IPS-18a (cell line): ENCODE measurements at regions not wholly inside any gene's neighbourhood (a gene's known extent, or its start where the extent isn't known, plus 50 kb on each side); places are given as distances from the start of the nearest gene placed in this dataset.

ENCODE experiments used
- H3K27ac ChIP-seq: one replicate; pipeline ENCODE4 v1.5.1; 2013; ENCODE audit warnings: low read length
- H3K27me3 ChIP-seq: one replicate; pipeline ENCODE4 v1.6.1; 2013; ENCODE audit warnings: mild to moderate bottlenecking, low read length; ENCODE audit not compliant: control insufficient read depth, insufficient read depth
- H3K36me3 ChIP-seq: one replicate; pipeline ENCODE4 v1.6.1; 2013; ENCODE audit warnings: low read depth, low read length; ENCODE audit not compliant: control insufficient read depth
- H3K4me1 ChIP-seq: one replicate; pipeline ENCODE4 v1.6.1; 2013; ENCODE audit warnings: low read depth, low read length; ENCODE audit not compliant: control insufficient read depth
- H3K4me3 ChIP-seq: one replicate; pipeline ENCODE4 v1.5.1; 2013; ENCODE audit warnings: low read length
- H3K9ac ChIP-seq: one replicate; pipeline ENCODE4 v1.6.1; 2013; ENCODE audit warnings: mild to moderate bottlenecking, low read length, moderate library complexity
- H3K9me3 ChIP-seq: one replicate; pipeline ENCODE4 v1.6.1; 2013; ENCODE audit warnings: low read depth, low read length; ENCODE audit not compliant: control insufficient read depth

DNA sequence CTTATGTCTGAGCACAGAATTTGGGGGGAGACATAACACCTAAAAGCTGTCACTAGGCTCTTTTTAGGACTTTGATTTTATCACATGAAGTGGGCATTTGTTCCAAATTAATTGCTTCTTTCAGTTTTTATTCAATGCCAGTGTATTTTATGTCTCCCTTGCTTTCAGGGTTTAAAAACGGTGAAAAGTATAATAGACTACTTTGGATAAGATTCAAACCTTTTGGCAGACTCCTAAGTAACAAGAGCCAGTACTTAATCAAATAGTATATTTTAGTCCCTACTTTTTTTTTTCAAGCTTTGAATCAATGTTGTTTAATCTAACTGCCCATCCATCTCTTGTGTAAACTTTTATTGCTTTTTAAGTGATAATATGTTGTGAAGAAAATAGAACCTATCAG lies 847.2 kb upstream of the DPPA4 start:
- Histone ChIP-seq H3K4me1 (no peaks in the 10 kb centered on the region), H3K27ac (no peak overlapping the region), H3K36me3 (no peaks in the 10 kb centered on the region), H3K9me3 (no peaks in the 10 kb centered on the region), H3K4me3 (no peak overlapping the region), H3K9ac (no peak overlapping the region), H3K27me3 (no peaks in the 10 kb centered on the region)

GRCh38 chr3:110193074-110193473 lies 855.7 kb upstream of the DPPA4 start:
- no peaks in the 10 kb centered on the region for H3K27me3 ChIP-seq
- no peak overlapping the region for H3K9ac ChIP-seq
- H3K4me3 ChIP-seq, result no peak overlapping the region
- H3K9me3 ChIP-seq, result no peaks in the 10 kb centered on the region
- H3K4me1 ChIP-seq, result no peaks in the 10 kb centered on the region
- H3K27ac ChIP-seq, result no peak overlapping the region
- H3K36me3 ChIP-seq, result no peaks in the 10 kb centered on the region

DNA sequence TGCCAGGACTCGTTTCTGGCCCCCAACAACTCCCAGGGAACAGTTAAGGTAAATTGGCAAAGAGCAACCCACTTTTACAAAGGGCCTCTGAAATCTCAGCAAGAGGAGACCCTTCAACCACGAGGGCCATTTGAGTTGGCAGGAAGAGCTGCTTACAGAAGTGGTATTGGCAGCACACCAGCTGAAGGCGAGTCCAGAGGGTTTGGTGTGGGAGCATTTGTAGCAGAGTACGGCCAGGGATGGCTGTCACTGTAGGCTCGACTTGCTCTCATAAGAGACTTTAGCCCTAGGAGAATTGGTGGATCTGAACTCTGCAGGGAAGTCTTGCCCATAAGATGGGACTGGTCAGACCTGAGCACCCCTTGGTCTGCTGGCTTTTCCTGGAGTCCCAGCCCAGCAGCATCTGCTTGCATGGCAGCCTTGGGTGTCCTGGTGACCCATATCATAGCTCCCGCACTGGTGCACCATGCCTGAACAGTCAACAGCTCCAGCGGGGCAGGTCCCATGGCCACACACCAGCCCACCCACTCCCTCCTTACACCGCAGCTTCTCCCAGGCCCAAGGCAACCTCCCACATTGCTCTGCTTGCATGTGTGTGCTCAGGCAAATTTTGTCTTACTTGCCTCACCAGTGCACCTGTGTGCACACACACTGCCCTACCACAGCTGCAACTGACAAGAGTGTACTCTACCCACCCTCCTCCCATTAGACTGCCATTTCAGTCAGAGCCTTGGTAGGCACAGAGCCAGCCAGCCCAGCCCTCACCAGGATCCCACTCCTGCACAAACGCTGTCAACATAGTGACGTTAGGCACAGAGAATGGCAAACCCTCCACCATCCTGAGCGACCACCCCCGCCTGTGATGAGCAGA lies 861.6 kb upstream of the DPPA4 start:
- Histone ChIP-seq H3K9me3 (no peaks in the 10 kb centered on the region), H3K27ac (no peak overlapping the region), H3K36me3 (no peaks in the 10 kb centered on the region), H3K4me3 (no peak overlapping the region), H3K4me1 (no peaks in the 10 kb centered on the region), H3K9ac (no peak overlapping the region), H3K27me3 (no peaks in the 10 kb centered on the region)

DNA sequence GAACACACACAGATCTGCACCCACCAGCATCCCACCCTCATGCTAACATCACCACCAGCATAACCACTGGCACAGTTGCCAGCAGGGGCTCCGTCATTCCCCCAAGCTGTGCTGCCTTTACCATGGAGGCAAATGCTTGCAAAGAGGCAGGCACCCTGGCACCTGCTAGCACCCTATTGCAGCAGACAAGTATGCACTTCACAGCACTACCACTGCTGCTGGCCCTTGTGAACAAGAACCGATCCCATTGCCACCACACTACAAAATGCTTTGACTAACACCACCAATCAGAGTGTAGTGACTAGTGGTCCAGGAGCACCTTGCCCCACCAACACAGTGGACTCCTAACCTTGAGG lies 862.2 kb upstream of the DPPA4 start:
- H3K4me3 ChIP-seq, result no peak overlapping the region
- no peaks in the 10 kb centered on the region for H3K9me3 ChIP-seq
- H3K27ac ChIP-seq, result no peak overlapping the region
- H3K4me1 ChIP-seq, result no peaks in the 10 kb centered on the region
- H3K9ac ChIP-seq, result no peak overlapping the region
- H3K36me3 ChIP-seq, result no peaks in the 10 kb centered on the region
- H3K27me3 ChIP-seq, result no peaks in the 10 kb centered on the region

- Histone ChIP-seq H3K4me3 (no peak overlapping the region), H3K4me1 (no peaks in the 10 kb centered on the region), H3K27ac (no peak overlapping the region), H3K36me3 (no peaks in the 10 kb centered on the region), H3K9me3 (no peaks in the 10 kb centered on the region), H3K9ac (no peak overlapping the region), H3K27me3 (no peaks in the 10 kb centered on the region)
These were observed 861.4 kb upstream of the NECTIN3 start for GRCh38 chr3:110210086-110210660.

DNA sequence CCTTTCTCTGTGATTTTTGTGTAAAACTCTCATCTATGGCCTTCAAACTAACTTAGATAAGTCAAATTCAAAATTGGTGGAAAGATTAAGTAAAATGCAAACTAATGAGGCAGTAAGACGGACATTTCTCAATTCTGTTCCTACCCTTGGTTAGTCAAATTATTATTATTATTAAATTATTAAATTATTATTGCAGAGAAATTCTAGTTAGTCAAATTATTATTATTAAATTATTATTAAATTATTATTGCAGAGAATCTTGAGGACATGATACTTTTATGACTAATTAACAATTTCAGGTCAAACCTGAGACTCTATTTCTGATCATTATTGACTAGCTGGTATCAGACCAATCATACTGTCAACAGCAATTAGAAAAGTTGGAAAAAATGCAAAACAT lies 845.0 kb upstream of the NECTIN3 start:
- Histone ChIP-seq H3K4me1 (no peaks in the 10 kb centered on the region), H3K27me3 (no peaks in the 10 kb centered on the region), H3K4me3 (no peak overlapping the region), H3K27ac (no peak overlapping the region), H3K9me3 (no peaks in the 10 kb centered on the region), H3K9ac (no peak overlapping the region), H3K36me3 (no peaks in the 10 kb centered on the region)

DNA sequence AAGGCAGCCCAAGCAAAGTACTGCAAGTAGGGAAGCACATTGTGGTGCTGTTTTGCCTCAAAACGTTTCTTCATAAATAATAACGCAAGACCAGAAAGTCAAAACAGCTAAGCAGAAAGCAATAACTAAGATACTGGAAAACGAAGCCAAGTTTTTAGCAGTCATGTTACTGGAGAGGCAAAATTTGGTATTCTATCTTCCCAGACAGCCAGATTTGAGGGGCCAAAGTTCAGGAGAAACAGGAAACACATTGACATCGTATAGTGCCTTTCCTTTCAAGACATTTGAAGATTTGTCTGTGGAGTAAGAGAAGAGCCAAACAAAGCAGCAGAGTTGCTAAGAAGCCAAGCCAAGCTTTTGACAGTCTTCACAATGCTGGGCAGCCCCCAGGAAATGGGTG lies 843.6 kb upstream of the NECTIN3 start:
- Histone ChIP-seq H3K27me3 (no peaks in the 10 kb centered on the region), H3K4me3 (no peak overlapping the region), H3K27ac (no peak overlapping the region), H3K9ac (no peak overlapping the region), H3K4me1 (no peaks in the 10 kb centered on the region), H3K36me3 (no peaks in the 10 kb centered on the region), H3K9me3 (no peaks in the 10 kb centered on the region)

DNA sequence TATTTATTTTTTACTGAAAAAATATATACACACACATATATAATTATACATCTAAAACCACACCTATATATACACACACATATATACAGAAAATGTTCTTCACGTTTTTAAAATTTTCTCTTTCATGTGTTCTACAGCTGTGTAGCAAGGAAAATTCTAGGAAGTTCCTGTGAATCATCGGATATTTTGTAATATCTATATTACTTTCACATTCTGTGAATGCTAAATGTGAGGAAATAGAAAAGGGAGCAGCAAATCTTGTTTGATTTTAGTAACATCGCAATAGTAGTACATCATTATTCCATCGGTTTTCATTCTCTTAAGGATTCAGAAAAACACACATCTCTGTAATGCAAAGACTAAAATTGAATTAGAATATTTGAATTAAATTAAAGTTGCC lies 836.8 kb upstream of the NECTIN3 start:
- Histone ChIP-seq H3K9me3 (no peaks in the 10 kb centered on the region), H3K27me3 (no peaks in the 10 kb centered on the region)

DNA sequence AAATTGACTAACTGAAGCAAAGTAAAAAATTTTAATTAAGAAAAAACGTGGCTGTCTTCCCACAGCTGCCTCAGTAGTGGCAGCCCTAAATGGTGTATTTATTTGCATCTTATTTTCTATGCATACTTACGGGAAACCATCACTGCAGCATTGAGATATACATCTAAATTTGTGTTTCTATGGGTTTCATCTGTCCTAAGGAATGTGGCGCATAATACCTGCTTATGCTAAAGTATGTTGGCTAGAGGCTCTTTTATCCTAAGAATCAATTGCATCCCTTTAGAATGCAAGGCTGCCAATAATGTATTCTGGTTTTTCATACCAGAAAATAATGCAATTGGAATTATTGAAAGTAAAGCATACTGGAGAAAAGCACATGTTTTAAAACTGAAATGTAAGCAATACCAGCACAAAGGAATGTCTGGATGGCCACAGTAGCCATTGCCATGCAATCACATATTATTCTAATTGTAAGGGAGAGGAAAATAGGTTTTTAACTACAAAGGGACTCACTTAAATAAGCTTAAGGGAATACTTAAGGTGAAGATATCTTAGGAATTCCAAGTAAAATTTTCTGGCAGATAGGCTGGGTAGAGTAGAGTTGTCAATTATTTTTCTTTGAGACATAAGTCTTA lies 834.5 kb upstream of the NECTIN3 start:
- no peak overlapping the region for H3K4me3 ChIP-seq
- H3K4me1 ChIP-seq, result peaks cover 20% of the 10 kb centered on the region
- no peaks in the 10 kb centered on the region for H3K9me3 ChIP-seq
- no peak overlapping the region for H3K27ac ChIP-seq
- no peak overlapping the region for H3K9ac ChIP-seq
- no peaks in the 10 kb centered on the region for H3K27me3 ChIP-seq
- H3K36me3 ChIP-seq, result no peaks in the 10 kb centered on the region

More for the DNA sequence above, 836.8 kb upstream of the NECTIN3 start:
- Histone ChIP-seq H3K9ac (no peak overlapping the region), H3K4me3 (no peak overlapping the region), H3K36me3 (no peaks in the 10 kb centered on the region), H3K27ac (no peak overlapping the region), H3K4me1 (peaks cover 20% of the 10 kb centered on the region)

DNA sequence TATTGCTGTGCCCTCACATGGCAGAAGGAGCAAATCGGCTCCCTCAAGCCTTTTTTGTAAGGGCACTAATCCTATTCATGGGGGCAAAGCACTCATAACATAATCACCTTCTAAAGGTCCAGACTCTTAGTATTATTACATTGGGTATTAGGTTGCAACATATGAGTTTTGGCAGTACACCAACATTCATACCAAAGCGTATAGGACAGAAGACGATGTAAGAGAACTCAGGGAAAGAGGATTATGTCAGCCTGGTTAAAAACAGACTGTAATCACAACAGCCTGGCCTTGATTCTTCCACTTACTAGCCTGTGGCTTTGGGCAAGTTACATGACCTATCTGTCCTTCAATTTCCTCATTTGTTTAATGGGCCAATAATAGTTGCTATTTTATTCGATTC lies 828.5 kb upstream of the NECTIN3 start:
- no peak overlapping the region for H3K27ac ChIP-seq
- no peaks in the 10 kb centered on the region for H3K9me3 ChIP-seq
- no peaks in the 10 kb centered on the region for H3K27me3 ChIP-seq
- H3K36me3 ChIP-seq, result no peaks in the 10 kb centered on the region
- H3K4me3 ChIP-seq, result no peak overlapping the region
- no peak overlapping the region for H3K9ac ChIP-seq
- H3K4me1 ChIP-seq, result no peaks in the 10 kb centered on the region

GRCh38 chr3:110246796-110247376 lies 824.7 kb upstream of the NECTIN3 start:
- Histone ChIP-seq H3K9ac (no peak overlapping the region), H3K4me1 (no peaks in the 10 kb centered on the region), H3K9me3 (no peaks in the 10 kb centered on the region), H3K36me3 (no peaks in the 10 kb centered on the region), H3K4me3 (no peak overlapping the region), H3K27ac (no peak overlapping the region), H3K27me3 (no peaks in the 10 kb centered on the region)
